HEK293T (cell line): ENCODE measurements at regions not wholly inside any gene's neighbourhood (a gene's known extent, or its start where the extent isn't known, plus 50 kb on each side); places are given as distances from the start of the nearest gene placed in this dataset.

Experiments used
- CTCF ChIA-PET: fragments of 350-600 bp; formaldehyde crosslinking; extraction: SDS; loops from one replicate; lab custom pipeline; 2021; ENCODE audit warnings: antibody characterized with exemption, inconsistent platforms; lab: Yijun Ruan, JAX
- POLR2A ChIA-PET: fragments of 350-600 bp; formaldehyde crosslinking; extraction: SDS; loops from one replicate; lab custom pipeline; 2020; ENCODE audit warnings: antibody characterized with exemption, inconsistent platforms; lab: Yijun Ruan, JAX
- DNase-seq: peaks from one replicate; pipeline ENCODE4 v3.0.0; 2012; ENCODE audit warnings: mixed read lengths; ENCODE audit errors: extremely low spot score
- ARNT ChIP-seq: fragments of 450-650 bp; IDR thresholded peaks from 2 replicates; pipeline ENCODE4 v1.6.1; 2017; ENCODE audit warnings: mild to moderate bottlenecking
- BHLHE40 ChIP-seq: fragments of 450-650 bp; IDR thresholded peaks from 2 replicates; pipeline ENCODE4 v1.6.1; 2016; ENCODE audit warnings: mild to moderate bottlenecking, moderate library complexity, borderline replicate concordance
- CTBP1 ChIP-seq: fragments of 450-650 bp; IDR thresholded peaks from 2 replicates; pipeline ENCODE4 v1.6.1; 2016; ENCODE audit warnings: borderline replicate concordance
- ELF4 ChIP-seq: fragments of 450-650 bp; IDR thresholded peaks from 2 replicates; pipeline ENCODE4 v1.6.1; 2017; ENCODE audit warnings: antibody characterized with exemption
- FOXA1 ChIP-seq: fragments of 450-650 bp; IDR thresholded peaks from 2 replicates; pipeline ENCODE4 v1.6.1; 2016; ENCODE audit warnings: mild to moderate bottlenecking
- FOXK2 ChIP-seq: fragments of 450-650 bp; IDR thresholded peaks from 2 replicates; pipeline ENCODE4 v1.6.1; 2016; ENCODE audit warnings: mild to moderate bottlenecking
- FOXM1 ChIP-seq: fragments of 450-650 bp; IDR thresholded peaks from 2 replicates; pipeline ENCODE4 v1.6.1; 2017; ENCODE audit warnings: mild to moderate bottlenecking, borderline replicate concordance
- HDGF ChIP-seq: fragments of 450-650 bp; IDR thresholded peaks from 2 replicates; pipeline ENCODE4 v1.6.1; 2017; ENCODE audit warnings: antibody characterized with exemption, borderline replicate concordance
- L3MBTL2 ChIP-seq: fragments of 450-650 bp; conservative IDR thresholded peaks from 2 replicates; pipeline ENCODE4 v1.6.1; 2016; ENCODE audit warnings: mild to moderate bottlenecking
- LEF1 ChIP-seq: fragments of 450-650 bp; IDR thresholded peaks from 2 replicates; pipeline ENCODE4 v1.6.1; 2017; ENCODE audit warnings: mild to moderate bottlenecking, borderline replicate concordance
- NFRKB ChIP-seq: fragments of 450-650 bp; IDR thresholded peaks from 2 replicates; pipeline ENCODE4 v1.6.1; 2016; ENCODE audit warnings: mild to moderate bottlenecking, moderate library complexity
- PKNOX1 ChIP-seq: fragments of 450-650 bp; IDR thresholded peaks from 2 replicates; pipeline ENCODE4 v1.6.1; 2016
- SP1 ChIP-seq: fragments of 450-650 bp; IDR thresholded peaks from 2 replicates; pipeline ENCODE4 v1.6.1; 2017
- SUZ12 ChIP-seq: fragments of 450-650 bp; IDR thresholded peaks from 2 replicates; pipeline ENCODE4 v1.6.1; 2016; ENCODE audit warnings: mild to moderate bottlenecking
- TARDBP ChIP-seq: fragments of 450-650 bp; IDR thresholded peaks from 2 replicates; pipeline ENCODE4 v1.6.1; 2016
- ZNF384 ChIP-seq: fragments of 450-650 bp; IDR thresholded peaks from 2 replicates; pipeline ENCODE4 v1.6.1; 2016

GRCh38 chr2:107025291-107025857 is 139.4 kb upstream of the ST6GAL2 start:
- POLR2A ChIA-PET = no interaction called here
- TF ChIP-seq NFRKB = no peak
- no peak for TF ChIP-seq SUZ12
- no peak for TF ChIP-seq PKNOX1
- TF ChIP-seq BHLHE40 = no peak
- CTCF ChIA-PET = no interaction called here
- no peak for DNase-seq

GRCh38 chr2:107025869-107026380 is 140.0 kb upstream of the ST6GAL2 start:
- DNase-seq = no peak
- TF ChIP-seq FOXK2 = no peak
- no peak for TF ChIP-seq TARDBP
- no peak for TF ChIP-seq FOXM1
- TF ChIP-seq SUZ12 = no peak
- TF ChIP-seq PKNOX1 = no peak
- no peak for TF ChIP-seq NFRKB
- TF ChIP-seq BHLHE40 = no peak
- TF ChIP-seq SP1 = no peak
- TF ChIP-seq CTBP1 = no peak
- TF ChIP-seq FOXA1 = no peak
- TF ChIP-seq LEF1 = no peak
- no peak for TF ChIP-seq ELF4
- no peak for TF ChIP-seq HDGF
- no peak for TF ChIP-seq ZNF384
- no peak for TF ChIP-seq L3MBTL2
- no peak for TF ChIP-seq ARNT
- POLR2A ChIA-PET = no interaction called here
- CTCF ChIA-PET = no interaction called here

- CTCF ChIA-PET = no interaction called here
- TF ChIP-seq TARDBP (no peak), CTBP1 (no peak), LEF1 (no peak), PKNOX1 (no peak), HDGF (no peak), ARNT (no peak), ELF4 (no peak), SP1 (no peak), FOXM1 (no peak), SUZ12 (no peak), BHLHE40 (no peak), FOXK2 (no peak)
These were observed 141.2 kb upstream of the ST6GAL2 start for GRCh38 chr2:107027205-107027604.

DNA sequence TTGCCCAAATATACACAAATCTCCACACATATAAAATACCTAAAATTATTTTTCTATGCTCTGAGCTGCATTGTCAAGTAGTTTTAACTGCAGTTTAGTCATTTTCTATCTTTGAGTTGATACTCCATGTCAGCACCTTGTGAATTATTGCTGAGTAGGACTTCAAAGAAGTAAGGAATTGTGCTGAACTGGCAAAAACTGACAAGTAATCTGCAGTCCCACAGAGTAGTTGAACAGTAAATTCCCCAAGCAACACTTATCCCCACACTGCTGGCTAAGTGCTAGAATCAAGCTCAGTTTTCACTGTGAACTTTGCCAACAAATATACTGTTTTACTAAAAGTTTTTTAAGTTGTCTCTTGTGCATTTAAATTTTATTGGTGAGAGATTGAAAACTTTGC is 141.8 kb upstream of the ST6GAL2 start:
- DNase-seq = no peak
- POLR2A ChIA-PET = no interaction called here

More at GRCh38 chr2:107027205-107027604, 141.2 kb upstream of the ST6GAL2 start:
- POLR2A ChIA-PET = no interaction called here
- no peak for DNase-seq

GRCh38 chr2:107028661-107029060 is 142.7 kb upstream of the ST6GAL2 start:
- DNase-seq = no peak
- POLR2A ChIA-PET = no interaction called here
- CTCF ChIA-PET = no interaction called here
- TF ChIP-seq TARDBP = no peak
- TF ChIP-seq FOXM1 = no peak
- no peak for TF ChIP-seq L3MBTL2
- no peak for TF ChIP-seq PKNOX1
- no peak for TF ChIP-seq FOXK2
- TF ChIP-seq CTBP1 = no peak
- no peak for TF ChIP-seq SUZ12

More for the DNA sequence above, 141.8 kb upstream of the ST6GAL2 start:
- CTCF ChIA-PET = no interaction called here
- TF ChIP-seq LEF1 (no peak), BHLHE40 (no peak), ZNF384 (no peak), HDGF (no peak), FOXA1 (no peak), TARDBP (no peak), CTBP1 (no peak), PKNOX1 (no peak), ELF4 (no peak)

GRCh38 chr2:107036293-107036692 is 150.3 kb upstream of the ST6GAL2 start:
- no peak for TF ChIP-seq L3MBTL2
- no peak for TF ChIP-seq TARDBP
- no peak for TF ChIP-seq LEF1
- TF ChIP-seq FOXK2 = no peak
- no peak for TF ChIP-seq PKNOX1
- TF ChIP-seq NFRKB = no peak
- TF ChIP-seq ELF4 = no peak
- no peak for TF ChIP-seq FOXM1
- no peak for DNase-seq
- POLR2A ChIA-PET = no interaction called here
- CTCF ChIA-PET = no interaction called here
